H9 (cell line): ENCODE measurements at regions not wholly inside any gene's neighbourhood (a gene's known extent, or its start where the extent isn't known, plus 50 kb on each side); places are given as distances from the start of the nearest gene placed in this dataset.

ENCODE experiments used
- DNase-seq: peaks from one replicate; pipeline ENCODE4 v3.0.0-alpha.2; 2017
- H2AFZ ChIP-seq: one replicate; pipeline ENCODE4 v1.6.1; 2013; ENCODE audit warnings: mild to moderate bottlenecking, low read length, control low read depth, moderate library complexity
- H2AK5ac ChIP-seq: 2 replicates; pipeline ENCODE4 v1.6.1; 2013; ENCODE audit warnings: low read length, control low read depth, mixed read lengths; ENCODE audit not compliant: insufficient read length
- H2BK120ac ChIP-seq: one replicate; pipeline ENCODE4 v1.6.1; 2013; ENCODE audit warnings: low read depth, mild to moderate bottlenecking, low read length, control low read depth, inconsistent platforms; ENCODE audit not compliant: poor library complexity, severe bottlenecking
- H2BK12ac ChIP-seq: 2 replicates; pipeline ENCODE4 v1.6.1; 2013; ENCODE audit warnings: low read length, control low read depth, mixed read lengths, low read depth; ENCODE audit not compliant: insufficient read length
- H2BK15ac ChIP-seq: 2 replicates; pipeline ENCODE4 v1.6.1; 2013; ENCODE audit warnings: low read depth, low read length, control low read depth
- H2BK20ac ChIP-seq: one replicate; pipeline ENCODE4 v1.6.1; 2013; ENCODE audit warnings: low read depth, mild to moderate bottlenecking, low read length, control low read depth, inconsistent platforms; ENCODE audit not compliant: poor library complexity, severe bottlenecking
- H2BK5ac ChIP-seq: 2 replicates; pipeline ENCODE4 v1.6.1; 2013; ENCODE audit warnings: low read length, control low read depth, mixed read lengths; ENCODE audit not compliant: insufficient read length
- H3K14ac ChIP-seq: 2 replicates; pipeline ENCODE4 v1.6.1; 2013; ENCODE audit warnings: low read length, control low read depth; ENCODE audit not compliant: insufficient read depth
- H3K18ac ChIP-seq: 2 replicates; pipeline ENCODE4 v1.6.1; 2013; ENCODE audit warnings: low read depth, mild to moderate bottlenecking, mixed read lengths, low read length, control low read depth; ENCODE audit not compliant: insufficient read length
- H3K23ac ChIP-seq: 2 replicates; pipeline ENCODE4 v1.6.1; 2013; ENCODE audit warnings: low read length, control low read depth, mixed read lengths, low read depth; ENCODE audit not compliant: insufficient read length
- H3K23me2 ChIP-seq: 2 replicates; pipeline ENCODE4 v1.6.1; 2013; ENCODE audit warnings: low read depth, mild to moderate bottlenecking, mixed read lengths, low read length, control low read depth; ENCODE audit not compliant: insufficient read length, poor library complexity, severe bottlenecking
- H3K27ac ChIP-seq: 2 replicates; pipeline ENCODE4 v1.5.1; 2013; ENCODE audit warnings: low read length, control low read depth, mixed read lengths, low read depth; ENCODE audit not compliant: insufficient read length
- H3K27me3 ChIP-seq: 2 replicates; pipeline ENCODE4 v1.6.1; 2013; ENCODE audit warnings: low read length, control low read depth, inconsistent platforms; ENCODE audit not compliant: insufficient read depth
- H3K4ac ChIP-seq: 2 replicates; pipeline ENCODE4 v1.6.1; 2013; ENCODE audit warnings: low read depth, mild to moderate bottlenecking, control low read depth, inconsistent platforms, low read length, moderate library complexity
- H3K4me1 ChIP-seq: 2 replicates; pipeline ENCODE4 v1.6.1; 2013; ENCODE audit warnings: low read length, control low read depth, inconsistent platforms; ENCODE audit not compliant: insufficient read depth
- H3K4me2 ChIP-seq: 2 replicates; pipeline ENCODE4 v1.6.1; 2013; ENCODE audit warnings: low read length, control low read depth, mixed read lengths; ENCODE audit not compliant: insufficient read length, insufficient read depth
- H3K56ac ChIP-seq: 2 replicates; pipeline ENCODE4 v1.6.1; 2013; ENCODE audit warnings: low read depth, mild to moderate bottlenecking, mixed read lengths, low read length, control low read depth; ENCODE audit not compliant: insufficient read length
- H3K79me1 ChIP-seq: 2 replicates; pipeline ENCODE4 v1.6.1; 2013; ENCODE audit warnings: low read depth, mild to moderate bottlenecking, moderate library complexity, low read length, control low read depth, inconsistent platforms; ENCODE audit not compliant: insufficient read depth, poor library complexity, severe bottlenecking
- H3K79me2 ChIP-seq: 2 replicates; pipeline ENCODE4 v1.6.1; 2013; ENCODE audit warnings: low read length, control low read depth, inconsistent platforms; ENCODE audit not compliant: insufficient read depth
- H3K9ac ChIP-seq: 2 replicates; pipeline ENCODE4 v1.6.1; 2013; ENCODE audit warnings: low read length, control low read depth, mixed read lengths; ENCODE audit not compliant: insufficient read length; ENCODE audit errors: extremely low read depth
- H3K9me3 ChIP-seq: one replicate; pipeline ENCODE4 v1.6.1; 2013; ENCODE audit warnings: low read depth, low read length, inconsistent platforms; ENCODE audit not compliant: control insufficient read depth
- H3T11ph ChIP-seq: one replicate; pipeline ENCODE4 v1.6.1; 2013; ENCODE audit warnings: mild to moderate bottlenecking, low read length, control low read depth, inconsistent platforms
- H4K20me1 ChIP-seq: one replicate; pipeline ENCODE4 v1.6.1; 2013; ENCODE audit not compliant: control insufficient read depth, insufficient read length, insufficient read depth
- H4K5ac ChIP-seq: 2 replicates; pipeline ENCODE4 v1.6.1; 2013; ENCODE audit warnings: low read depth, mild to moderate bottlenecking, mixed read lengths, low read length, control low read depth; ENCODE audit not compliant: insufficient read length
- H4K8ac ChIP-seq: replicated peaks from 2 replicates; pipeline ENCODE4 v1.6.1; 2013; ENCODE audit warnings: low read length, control low read depth, mixed read lengths, low read depth; ENCODE audit not compliant: insufficient read length
- H4K91ac ChIP-seq: 2 replicates; pipeline ENCODE4 v1.6.1; 2013; ENCODE audit warnings: low read depth, mild to moderate bottlenecking, moderate library complexity, mixed read lengths, low read length, control low read depth; ENCODE audit not compliant: insufficient read length
- H3K27ac Mint-ChIP-seq, 3 experiments: 2 replicates in 2 of 3; 3 replicates in 1 of 3; pipeline ENCODE4 v1.8.0; 2020 to 2021; ENCODE audit warnings: mixed read lengths in 3 of 3, mild to moderate bottlenecking in 1 of 3, moderate library complexity in 1 of 3
- H3K27me3 Mint-ChIP-seq: 2 replicates; pipeline ENCODE4 v1.8.0; 2021; ENCODE audit warnings: low read depth, mild to moderate bottlenecking, moderate library complexity, mixed read lengths
- H3K36me3 Mint-ChIP-seq, 3 experiments: 2 replicates in 2 of 3; 3 replicates in 1 of 3; pipeline ENCODE4 v1.8.0; 2020 to 2021; ENCODE audit warnings: low read depth in 3 of 3, mixed read lengths in 3 of 3; ENCODE audit not compliant: insufficient read depth in 1 of 3
- H3K4me1 Mint-ChIP-seq, 2 experiments: 2 replicates each; pipeline ENCODE4 v1.8.0; 2020; ENCODE audit warnings: mixed read lengths in 2 of 2
- H3K4me3 Mint-ChIP-seq, 2 experiments: 2 replicates in 1 of 2; 3 replicates in 1 of 2; pipeline ENCODE4 v1.8.0; 2020 to 2021; ENCODE audit warnings: mild to moderate bottlenecking in 2 of 2, mixed read lengths in 2 of 2, moderate library complexity in 1 of 2
- H3K9me3 Mint-ChIP-seq, 2 experiments: 2 replicates in 1 of 2; 3 replicates in 1 of 2; pipeline ENCODE4 v1.8.0; 2020; ENCODE audit warnings: mild to moderate bottlenecking in 2 of 2, mixed read lengths in 2 of 2, moderate library complexity in 1 of 2
- CTCF ChIP-seq: fragments of 200-600 bp; sonication (generic); conservative IDR thresholded peaks from 3 replicates; pipeline ENCODE4 v1.8.0; 2021; ENCODE audit warnings: antibody characterized with exemption, mild to moderate bottlenecking
- WGBS: extraction: QIAGEN DNeasy Blood & Tissue Kit; methylation state at CpG from one replicate; pipeline ENCODE4 v1.1.7; 2013; ENCODE audit warnings: missing lambda C conversion rate, low lambda C conversion rate, mixed read lengths; ENCODE audit not compliant: insufficient read length; ENCODE audit errors: extremely low coverage; 5-methylcytosine and 5-hydroxymethylcytosine counted together

DNA sequence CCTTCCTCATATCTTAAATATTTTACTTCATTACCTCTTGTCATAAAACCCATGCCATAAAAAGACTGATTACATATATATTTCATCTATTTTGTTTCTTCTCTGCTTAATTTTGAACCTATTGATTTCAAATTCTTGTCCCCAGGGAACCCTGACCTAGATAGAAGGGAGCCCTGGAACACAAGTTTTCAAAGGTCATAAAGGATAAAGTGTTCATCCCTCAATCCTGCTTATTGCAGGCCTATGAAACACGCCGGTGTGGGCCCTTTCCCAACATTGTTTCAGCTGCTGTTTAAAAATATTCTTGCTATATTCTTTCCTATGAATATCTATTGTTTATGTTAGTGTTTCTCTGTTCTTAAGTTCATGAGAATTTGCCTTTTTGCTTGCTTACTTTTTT is 1389.5 kb upstream of the GBE1 start:
- no peak overlapping the region for H2AFZ ChIP-seq
- Mint-ChIP-seq H3K9me3 (no peaks in the 10 kb centered on the region; a peak in 1 of 5 replicates), H3K27me3 (no peaks in the 10 kb centered on the region), H3K36me3 (no peaks in the 10 kb centered on the region), H3K27ac (no peak overlapping the region), H3K4me1 (no peaks in the 10 kb centered on the region), H3K4me3 (no peak overlapping the region)
- H3K18ac ChIP-seq: no peak overlapping the region
- no peaks in the 10 kb centered on the region for H4K20me1 ChIP-seq
- H3K79me2 ChIP-seq: no peaks in the 10 kb centered on the region
- H2BK120ac ChIP-seq: no peak overlapping the region
- H3K14ac ChIP-seq: no peak overlapping the region
- H4K5ac ChIP-seq: no peak overlapping the region
- no peaks in the 10 kb centered on the region for H3K23me2 ChIP-seq
- no peak overlapping the region for H3K4me2 ChIP-seq
- H3K4ac ChIP-seq: no peak overlapping the region
- no peaks in the 10 kb centered on the region for H3K79me1 ChIP-seq
- H3K27me3 ChIP-seq: no peaks in the 10 kb centered on the region
- no peak overlapping the region for H3T11ph ChIP-seq
- no peak for DNase-seq
- no peak overlapping the region for H2BK5ac ChIP-seq
- H3K27ac ChIP-seq: no peak overlapping the region
- no peaks in the 10 kb centered on the region for H3K4me1 ChIP-seq
- no peak overlapping the region for H2BK20ac ChIP-seq
- H3K9ac ChIP-seq: no peak overlapping the region
- H3K23ac ChIP-seq: no peak overlapping the region
- no peak overlapping the region for H2BK15ac ChIP-seq
- H3K56ac ChIP-seq: no peak overlapping the region
- no CpG with 5 or more reads among the region's 2 CpGs for WGBS
- TF ChIP-seq CTCF: no peak
- H2AK5ac ChIP-seq: no peak overlapping the region
- H4K91ac ChIP-seq: no peak overlapping the region
- H4K8ac ChIP-seq: no peak overlapping the region
- H3K9me3 ChIP-seq: no peaks in the 10 kb centered on the region
- H2BK12ac ChIP-seq: no peak overlapping the region
